ENCODE measurements at regions not wholly inside any gene's neighbourhood (a gene's known extent, or its start where the extent isn't known, plus 50 kb on each side); places are given as distances from the start of the nearest gene placed in this dataset.

GRCh38 chr2:150963336-150963735 is 298.3 kb downstream of the RBM43 start:
- H3K9me3 Mint-ChIP-seq: no peaks in the 10 kb centered on the region
- no peak for DNase-seq (ENCODE audit: low spot score)
- H3K27ac Mint-ChIP-seq: no peak overlapping the region
- intact Hi-C loops (cut with micrococcal nuclease): no loop called here
- no peaks in the 10 kb centered on the region for H3K27me3 Mint-ChIP-seq (ENCODE audit: low read depth)
- no peaks in the 10 kb centered on the region for H3K36me3 Mint-ChIP-seq (ENCODE audit: low read depth)
- H3K4me1 Mint-ChIP-seq (ENCODE audit: low read depth): no peaks in the 10 kb centered on the region
- H3K4me3 Mint-ChIP-seq (ENCODE audit: low read depth): no peak overlapping the region

GRCh38 chr2:150955231-150955630 is 306.4 kb downstream of the RBM43 start:
- Mint-ChIP-seq H3K4me1 (ENCODE audit: low read depth) (no peaks in the 10 kb centered on the region), H3K27ac (no peak overlapping the region), H3K9me3 (no peaks in the 10 kb centered on the region), H3K27me3 (ENCODE audit: low read depth) (no peaks in the 10 kb centered on the region), H3K36me3 (ENCODE audit: low read depth) (no peaks in the 10 kb centered on the region), H3K4me3 (ENCODE audit: low read depth) (no peak overlapping the region)
- intact Hi-C loops (cut with micrococcal nuclease): no loop called here
- DNase-seq (ENCODE audit: low spot score): no peak

GRCh38 chr2:150946831-150947230 is 314.8 kb downstream of the RBM43 start:
- DNase-seq (ENCODE audit: low spot score): no peak
- Mint-ChIP-seq H3K27ac (no peak overlapping the region), H3K4me3 (ENCODE audit: low read depth) (no peak overlapping the region), H3K4me1 (ENCODE audit: low read depth) (no peaks in the 10 kb centered on the region), H3K27me3 (ENCODE audit: low read depth) (no peaks in the 10 kb centered on the region), H3K9me3 (no peaks in the 10 kb centered on the region), H3K36me3 (ENCODE audit: low read depth) (no peaks in the 10 kb centered on the region)
- intact Hi-C loops (cut with micrococcal nuclease): no loop called here

GRCh38 chr2:150944315-150944714 is 317.3 kb downstream of the RBM43 start:
- no peaks in the 10 kb centered on the region for H3K9me3 Mint-ChIP-seq
- DNase-seq (ENCODE audit: low spot score): no peak
- no peaks in the 10 kb centered on the region for H3K36me3 Mint-ChIP-seq (ENCODE audit: low read depth)
- H3K27me3 Mint-ChIP-seq (ENCODE audit: low read depth): no peaks in the 10 kb centered on the region
- H3K27ac Mint-ChIP-seq: no peak overlapping the region
- H3K4me1 Mint-ChIP-seq (ENCODE audit: low read depth): no peaks in the 10 kb centered on the region
- no peak overlapping the region for H3K4me3 Mint-ChIP-seq (ENCODE audit: low read depth)
- intact Hi-C loops (cut with micrococcal nuclease): no loop called here

DNA sequence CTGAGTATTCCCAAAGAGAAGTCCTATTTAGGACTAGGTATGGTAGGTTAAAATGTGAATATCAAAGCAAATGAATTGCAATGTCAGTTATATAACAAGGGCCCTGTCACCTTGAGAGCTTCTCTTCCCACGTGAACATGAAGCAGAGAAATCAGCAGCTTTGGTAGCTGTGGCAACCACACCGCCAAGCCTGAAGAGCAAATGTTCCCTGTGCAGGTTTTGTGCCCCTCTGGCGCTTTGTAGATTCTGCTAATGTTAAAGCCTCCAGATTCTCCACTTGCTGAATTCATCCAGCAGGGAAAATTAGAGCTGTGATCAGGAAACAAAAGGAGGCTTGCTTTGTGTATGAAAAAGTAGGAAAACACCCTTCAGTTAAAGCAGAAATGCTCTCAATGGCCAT is 322.6 kb downstream of the RBM43 start:
- H3K36me3 Mint-ChIP-seq (ENCODE audit: low read depth): no peaks in the 10 kb centered on the region
- H3K4me3 Mint-ChIP-seq (ENCODE audit: low read depth): no peak overlapping the region

DNA sequence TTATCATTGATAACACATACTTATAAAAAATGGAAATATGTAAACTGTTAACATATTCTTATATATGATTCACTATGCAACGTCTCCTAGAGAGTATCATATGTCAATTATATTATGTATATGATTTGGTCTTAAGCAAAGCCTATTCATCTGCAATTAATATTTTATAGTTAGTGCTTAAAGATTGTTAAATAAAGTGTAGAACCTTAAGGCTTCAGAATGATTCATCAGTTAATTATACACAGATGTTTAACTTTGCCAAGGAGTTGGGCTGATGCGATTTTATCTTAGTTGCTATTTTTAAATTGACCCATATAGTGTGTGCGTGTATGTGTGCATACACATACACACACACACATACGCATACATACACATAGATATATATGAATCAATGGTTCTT is 323.1 kb downstream of the RBM43 start:
- H3K36me3 Mint-ChIP-seq (ENCODE audit: low read depth): no peaks in the 10 kb centered on the region
- intact Hi-C loops (cut with micrococcal nuclease): no loop called here
- no peak overlapping the region for H3K4me3 Mint-ChIP-seq (ENCODE audit: low read depth)
- no peaks in the 10 kb centered on the region for H3K9me3 Mint-ChIP-seq
- DNase-seq (ENCODE audit: low spot score): no peak
- no peak overlapping the region for H3K27ac Mint-ChIP-seq
- H3K27me3 Mint-ChIP-seq (ENCODE audit: low read depth): no peaks in the 10 kb centered on the region
- H3K4me1 Mint-ChIP-seq (ENCODE audit: low read depth): no peaks in the 10 kb centered on the region

More for the DNA sequence above, 322.6 kb downstream of the RBM43 start:
- Mint-ChIP-seq H3K27me3 (ENCODE audit: low read depth) (no peaks in the 10 kb centered on the region), H3K27ac (no peak overlapping the region), H3K9me3 (no peaks in the 10 kb centered on the region), H3K4me1 (ENCODE audit: low read depth) (no peaks in the 10 kb centered on the region)
- no peak for DNase-seq (ENCODE audit: low spot score)
- intact Hi-C loops (cut with micrococcal nuclease): no loop called here

- Mint-ChIP-seq H3K4me3 (ENCODE audit: low read depth) (no peak overlapping the region), H3K36me3 (ENCODE audit: low read depth) (no peaks in the 10 kb centered on the region), H3K27ac (no peak overlapping the region), H3K9me3 (no peaks in the 10 kb centered on the region), H3K4me1 (ENCODE audit: low read depth) (no peaks in the 10 kb centered on the region), H3K27me3 (ENCODE audit: low read depth) (no peaks in the 10 kb centered on the region)
- intact Hi-C loops (cut with micrococcal nuclease): no loop called here
- DNase-seq (ENCODE audit: low spot score): no peak
Observed at GRCh38 chr2:150937030-150937429, 324.6 kb downstream of the RBM43 start.

DNA sequence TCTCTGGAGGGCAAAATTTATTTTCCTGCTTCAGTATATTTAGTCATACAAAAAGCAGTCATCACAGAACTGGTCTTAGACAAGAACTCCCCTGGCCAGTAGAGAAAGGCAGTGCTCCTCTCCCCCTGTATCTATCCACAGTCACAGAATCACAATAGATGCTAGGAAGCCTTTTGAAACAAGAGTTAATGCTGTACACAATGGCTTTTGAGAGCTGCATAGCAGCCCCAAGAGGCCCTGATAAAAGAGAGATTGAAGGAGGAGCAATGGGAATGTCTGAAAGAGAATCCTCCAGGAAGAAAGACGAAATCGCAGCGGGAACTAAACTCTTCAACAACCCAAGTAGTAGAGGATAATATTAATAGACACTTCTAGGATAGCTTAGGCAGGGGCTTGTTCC is 330.2 kb downstream of the RBM43 start:
- Mint-ChIP-seq H3K4me1 (ENCODE audit: low read depth) (no peaks in the 10 kb centered on the region), H3K36me3 (ENCODE audit: low read depth) (no peaks in the 10 kb centered on the region), H3K4me3 (ENCODE audit: low read depth) (no peak overlapping the region), H3K9me3 (no peaks in the 10 kb centered on the region), H3K27me3 (ENCODE audit: low read depth) (no peaks in the 10 kb centered on the region), H3K27ac (no peak overlapping the region)
- intact Hi-C loops (cut with micrococcal nuclease): no loop called here
- DNase-seq (ENCODE audit: low spot score): no peak

DNA sequence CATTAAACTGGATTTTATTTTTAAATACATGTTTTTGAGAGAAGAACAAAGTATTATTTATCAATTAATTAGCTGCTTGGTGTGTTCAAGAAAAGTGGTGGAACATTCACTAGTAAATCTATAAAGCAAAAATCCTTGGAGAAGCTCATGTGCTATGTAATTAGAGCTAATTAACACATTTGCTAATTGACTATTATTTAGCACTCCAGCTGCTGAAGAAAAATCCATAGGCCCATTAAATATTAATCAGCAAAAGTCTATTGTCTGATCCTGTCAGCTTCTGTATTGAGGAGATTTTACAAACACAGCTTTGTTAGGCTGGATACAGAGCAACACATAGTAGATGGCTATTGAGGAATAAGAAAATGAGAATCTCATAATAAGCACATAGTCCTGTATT is 336.1 kb downstream of the RBM43 start:
- no peak for DNase-seq (ENCODE audit: low spot score)
- Mint-ChIP-seq H3K9me3 (no peaks in the 10 kb centered on the region), H3K27ac (no peak overlapping the region), H3K27me3 (ENCODE audit: low read depth) (no peaks in the 10 kb centered on the region), H3K4me1 (ENCODE audit: low read depth) (no peaks in the 10 kb centered on the region), H3K4me3 (ENCODE audit: low read depth) (no peak overlapping the region), H3K36me3 (ENCODE audit: low read depth) (no peaks in the 10 kb centered on the region)
- intact Hi-C loops (cut with micrococcal nuclease): no loop called here

DNA sequence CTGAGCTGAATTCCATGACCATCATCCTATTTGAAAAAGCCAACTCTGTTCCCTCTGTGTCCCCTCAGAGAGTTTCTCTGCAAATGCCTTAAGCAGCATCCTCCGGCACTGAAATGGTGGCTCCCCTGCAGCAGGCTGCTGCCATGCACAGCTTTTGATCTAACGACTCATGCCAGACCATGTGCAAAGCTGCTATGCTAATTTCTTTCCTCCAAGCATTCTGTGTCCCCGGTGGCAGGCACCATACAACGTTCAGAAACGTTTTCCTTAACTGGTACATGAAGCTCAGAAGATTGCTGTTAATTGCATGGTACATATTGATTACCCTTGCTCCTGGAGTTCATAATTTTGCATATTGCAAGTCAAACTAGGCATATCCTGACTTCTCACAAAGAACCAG is 336.8 kb downstream of the RBM43 start:
- no peaks in the 10 kb centered on the region for H3K4me1 Mint-ChIP-seq (ENCODE audit: low read depth)
- H3K27ac Mint-ChIP-seq: no peak overlapping the region
- no peaks in the 10 kb centered on the region for H3K9me3 Mint-ChIP-seq
- DNase-seq (ENCODE audit: low spot score): no peak
- no peaks in the 10 kb centered on the region for H3K27me3 Mint-ChIP-seq (ENCODE audit: low read depth)
- no peak overlapping the region for H3K4me3 Mint-ChIP-seq (ENCODE audit: low read depth)
- H3K36me3 Mint-ChIP-seq (ENCODE audit: low read depth): no peaks in the 10 kb centered on the region
- intact Hi-C loops (cut with micrococcal nuclease): no loop called here

DNA sequence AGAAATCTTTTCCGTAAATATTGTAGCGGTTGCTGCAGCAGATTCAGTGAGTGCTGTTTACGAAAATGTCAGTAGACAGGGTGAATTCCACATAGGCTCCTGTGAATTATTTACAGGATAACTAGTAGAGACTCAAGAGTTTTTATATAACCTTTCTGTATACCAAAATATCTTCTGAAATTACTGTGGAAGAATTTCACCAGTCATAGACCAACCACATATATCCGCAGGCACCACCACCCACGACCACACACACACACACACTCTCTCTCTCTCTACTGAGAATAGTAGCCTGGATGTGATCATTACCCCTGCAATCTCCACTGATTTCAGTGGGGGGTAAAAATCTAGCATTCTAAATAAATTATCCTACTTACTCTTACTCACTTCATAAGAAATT is 341.8 kb downstream of the RBM43 start:
- no peak for DNase-seq (ENCODE audit: low spot score)
- H3K27ac Mint-ChIP-seq: no peak overlapping the region
- no peaks in the 10 kb centered on the region for H3K4me1 Mint-ChIP-seq (ENCODE audit: low read depth)
- intact Hi-C loops (cut with micrococcal nuclease): no loop called here
- no peaks in the 10 kb centered on the region for H3K36me3 Mint-ChIP-seq (ENCODE audit: low read depth)
- no peaks in the 10 kb centered on the region for H3K27me3 Mint-ChIP-seq (ENCODE audit: low read depth)
- H3K9me3 Mint-ChIP-seq: no peaks in the 10 kb centered on the region
- H3K4me3 Mint-ChIP-seq (ENCODE audit: low read depth): no peak overlapping the region

DNA sequence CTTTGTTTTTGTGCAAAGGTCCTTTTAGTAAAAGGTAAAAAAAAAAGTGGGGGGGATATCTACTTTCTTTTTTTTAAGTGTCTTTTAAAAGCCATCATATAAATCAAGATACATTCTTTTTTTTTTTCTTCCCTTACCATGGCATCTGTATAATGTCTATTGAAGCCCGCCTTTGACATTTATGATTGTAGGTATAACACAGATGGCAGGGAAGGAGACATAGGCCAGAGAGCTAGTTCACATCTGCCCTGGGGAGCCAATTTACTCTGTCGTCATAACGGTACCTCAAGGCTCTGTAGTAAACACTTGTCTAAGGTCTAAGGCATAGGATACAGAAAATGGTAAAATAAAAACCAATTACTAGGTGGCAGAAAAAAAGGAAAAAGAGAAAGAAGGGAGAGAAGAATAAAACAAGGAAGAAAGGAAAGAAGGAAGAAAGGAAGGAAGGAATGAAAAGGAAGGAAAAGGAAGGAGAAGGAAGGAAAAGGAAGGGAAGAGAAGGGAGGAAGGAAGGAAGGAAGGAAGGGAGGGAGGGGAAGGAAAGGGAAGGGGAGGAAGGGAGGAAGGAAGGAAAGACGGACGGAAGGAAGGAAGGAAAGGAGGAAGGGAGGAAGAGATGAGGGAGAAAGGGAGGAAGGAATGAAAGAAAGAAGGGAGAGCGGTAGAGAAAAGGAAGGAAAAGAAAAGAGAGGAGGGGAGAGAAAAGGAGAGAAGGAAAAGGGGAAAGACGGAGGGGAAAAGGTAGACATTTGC is 343.5 kb downstream of the RBM43 start:
- no peak overlapping the region for H3K4me3 Mint-ChIP-seq (ENCODE audit: low read depth)
- no peak for DNase-seq (ENCODE audit: low spot score)
- H3K27ac Mint-ChIP-seq: no peak overlapping the region
- no peaks in the 10 kb centered on the region for H3K36me3 Mint-ChIP-seq (ENCODE audit: low read depth)
- no peaks in the 10 kb centered on the region for H3K4me1 Mint-ChIP-seq (ENCODE audit: low read depth)
- H3K9me3 Mint-ChIP-seq: no peaks in the 10 kb centered on the region
- no peaks in the 10 kb centered on the region for H3K27me3 Mint-ChIP-seq (ENCODE audit: low read depth)
- intact Hi-C loops (cut with micrococcal nuclease): no loop called here

- Mint-ChIP-seq H3K27me3 (ENCODE audit: low read depth) (no peaks in the 10 kb centered on the region), H3K4me3 (ENCODE audit: low read depth) (no peak overlapping the region), H3K27ac (no peak overlapping the region), H3K9me3 (no peaks in the 10 kb centered on the region), H3K4me1 (ENCODE audit: low read depth) (no peaks in the 10 kb centered on the region), H3K36me3 (ENCODE audit: low read depth) (no peaks in the 10 kb centered on the region)
- intact Hi-C loops (cut with micrococcal nuclease): no loop called here
- DNase-seq (ENCODE audit: low spot score): no peak
Observed at GRCh38 chr2:150916467-150917396, 344.9 kb downstream of the RBM43 start.
